MM.1S (cell line): ENCODE measurements at regions not wholly inside any gene's neighbourhood (a gene's known extent, or its start where the extent isn't known, plus 50 kb on each side); places are given as distances from the start of the nearest gene placed in this dataset.

Experiments used
- EZH2 ChIP-seq: fragments of 300-600 bp; sonication (generic); optimal IDR thresholded peaks from 2 replicates; pipeline ENCODE3; 2017; ENCODE audit warnings: low read depth, mild to moderate bottlenecking, antibody characterized with exemption, low read length, mixed read lengths
- TF ChIP-seq, protein P1 (sequence below): fragments of 300-600 bp; sonication (generic); IDR thresholded peaks from 2 replicates; pipeline ENCODE4 v1.5.1; 2016; ENCODE audit warnings: antibody characterized with exemption, low read length, mixed read lengths

DNA sequence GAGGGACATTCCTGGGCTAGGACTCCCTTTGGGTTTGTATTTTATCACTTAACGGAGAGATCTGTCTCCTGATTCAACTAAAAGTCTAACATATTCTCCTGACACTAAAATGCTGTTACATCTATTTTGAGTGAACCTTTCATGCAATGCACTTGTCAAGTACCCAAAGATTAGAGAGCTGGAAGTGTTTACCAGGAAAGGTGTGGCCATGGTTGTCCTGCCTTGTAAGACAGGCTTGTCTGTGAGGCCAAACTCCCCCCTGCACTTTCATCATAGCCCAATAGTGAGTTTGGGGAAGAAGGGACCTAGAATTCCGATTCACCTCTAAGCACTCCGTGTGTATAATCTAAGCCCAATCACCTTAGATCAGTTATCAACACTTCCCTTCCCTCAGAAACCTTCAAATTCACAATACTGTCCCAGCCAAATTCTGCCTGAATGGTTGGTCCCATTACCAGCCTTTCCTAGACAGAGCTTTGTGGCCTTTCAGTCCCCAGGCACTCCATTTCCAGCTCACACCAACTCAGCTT lies 162.6 kb upstream of the NAMPT start:
- no peak for TF ChIP-seq EZH2
- TF ChIP-seq, protein P1, sequence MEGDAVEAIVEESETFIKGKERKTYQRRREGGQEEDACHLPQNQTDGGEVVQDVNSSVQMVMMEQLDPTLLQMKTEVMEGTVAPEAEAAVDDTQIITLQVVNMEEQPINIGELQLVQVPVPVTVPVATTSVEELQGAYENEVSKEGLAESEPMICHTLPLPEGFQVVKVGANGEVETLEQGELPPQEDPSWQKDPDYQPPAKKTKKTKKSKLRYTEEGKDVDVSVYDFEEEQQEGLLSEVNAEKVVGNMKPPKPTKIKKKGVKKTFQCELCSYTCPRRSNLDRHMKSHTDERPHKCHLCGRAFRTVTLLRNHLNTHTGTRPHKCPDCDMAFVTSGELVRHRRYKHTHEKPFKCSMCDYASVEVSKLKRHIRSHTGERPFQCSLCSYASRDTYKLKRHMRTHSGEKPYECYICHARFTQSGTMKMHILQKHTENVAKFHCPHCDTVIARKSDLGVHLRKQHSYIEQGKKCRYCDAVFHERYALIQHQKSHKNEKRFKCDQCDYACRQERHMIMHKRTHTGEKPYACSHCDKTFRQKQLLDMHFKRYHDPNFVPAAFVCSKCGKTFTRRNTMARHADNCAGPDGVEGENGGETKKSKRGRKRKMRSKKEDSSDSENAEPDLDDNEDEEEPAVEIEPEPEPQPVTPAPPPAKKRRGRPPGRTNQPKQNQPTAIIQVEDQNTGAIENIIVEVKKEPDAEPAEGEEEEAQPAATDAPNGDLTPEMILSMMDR: no peak
